ENCODE measurements at regions not wholly inside any gene's neighbourhood (a gene's known extent, or its start where the extent isn't known, plus 50 kb on each side); places are given as distances from the start of the nearest gene placed in this dataset.

GRCh38 chr6:6769466-6769865, 180.9 kb downstream of the LY86 start:
- H3K4me3 ChIP-seq (replicated peaks; ENCODE audit: low read depth, low read length) = no peak overlapping the region
- DNase-seq (ENCODE audit: low read depth) = no peak
- TF ChIP-seq CTCF (IDR thresholded peaks at IDR 0.05; ENCODE audit: low read length, missing control alignments) = no peak

GRCh38 chr6:6771224-6771945, 182.9 kb downstream of the LY86 start:
- no peak for DNase-seq (ENCODE audit: low read depth)

GRCh38 chr6:6771964-6772363, 183.4 kb downstream of the LY86 start:
- TF ChIP-seq CTCF (IDR thresholded peaks at IDR 0.05; ENCODE audit: low read length, missing control alignments) = no peak
- DNase-seq (ENCODE audit: low read depth) = no peak
- H3K4me3 ChIP-seq (replicated peaks; ENCODE audit: low read depth, low read length) = no peak overlapping the region

More at GRCh38 chr6:6771224-6771945, 182.9 kb downstream of the LY86 start:
- no peak overlapping the region for H3K4me3 ChIP-seq (replicated peaks; ENCODE audit: low read depth, low read length)
- TF ChIP-seq CTCF (IDR thresholded peaks at IDR 0.05; ENCODE audit: low read length, missing control alignments) = no peak

GRCh38 chr6:6772751-6773150, 184.2 kb downstream of the LY86 start:
- no peak for DNase-seq (ENCODE audit: low read depth)
- no peak for TF ChIP-seq CTCF (IDR thresholded peaks at IDR 0.05; ENCODE audit: low read length, missing control alignments)
- no peak overlapping the region for H3K4me3 ChIP-seq (replicated peaks; ENCODE audit: low read depth, low read length)

- TF ChIP-seq CTCF (IDR thresholded peaks at IDR 0.05; ENCODE audit: low read length, missing control alignments) = no peak
- H3K4me3 ChIP-seq (replicated peaks; ENCODE audit: low read depth, low read length) = no peak overlapping the region
- DNase-seq (ENCODE audit: low read depth) = no peak
Measured at GRCh38 chr6:6775074-6775473, 186.6 kb downstream of the LY86 start.

- H3K4me3 ChIP-seq (replicated peaks; ENCODE audit: low read depth, low read length) = no peak overlapping the region
- no peak for DNase-seq (ENCODE audit: low read depth)
- TF ChIP-seq CTCF (IDR thresholded peaks at IDR 0.05; ENCODE audit: low read length, missing control alignments) = no peak
Measured at GRCh38 chr6:6780231-6780630, 191.7 kb downstream of the LY86 start.

All from fibroblast of pulmonary artery (primary cell).